Fibroblast of lung (primary cell): ENCODE measurements at regions not wholly inside any gene's neighbourhood (a gene's known extent, or its start where the extent isn't known, plus 50 kb on each side); places are given as distances from the start of the nearest gene placed in this dataset.

Experiments used
- DNase-seq, 2 donors: peaks; one replicate each; pipeline versions ENCODE4 v3.0.0 to v3.0.0-alpha.2; 2010; ENCODE audit warnings: low read depth in 2 of 2
- H2AFZ ChIP-seq: 2 replicates; pipeline ENCODE4 v1.5.1; 2012; ENCODE audit warnings: low read length, control low read depth, inconsistent platforms
- H3K27ac ChIP-seq: 2 replicates; pipeline ENCODE4 v1.5.1; 2011; ENCODE audit warnings: low read length, control low read depth; ENCODE audit not compliant: insufficient read depth
- H3K27me3 ChIP-seq: 2 replicates; pipeline ENCODE4 v1.5.1; 2011; ENCODE audit warnings: mild to moderate bottlenecking, low read length; ENCODE audit not compliant: control insufficient read depth, insufficient read depth
- H3K36me3 ChIP-seq: 2 replicates; pipeline ENCODE4 v1.5.1; 2011; ENCODE audit warnings: low read length; ENCODE audit not compliant: control insufficient read depth, insufficient read depth
- H3K4me1 ChIP-seq: 2 replicates; pipeline ENCODE4 v1.5.1; 2011; ENCODE audit warnings: low read length; ENCODE audit not compliant: control insufficient read depth, insufficient read depth; ENCODE audit errors: extremely low read depth
- H3K4me2 ChIP-seq: 2 replicates; pipeline ENCODE4 v1.5.1; 2011; ENCODE audit warnings: low read length, control low read depth; ENCODE audit not compliant: insufficient read depth; ENCODE audit errors: extremely low read depth
- H3K4me3 ChIP-seq, 4 experiments: fragments of 200-600 bp in 1 of 4; sonication (generic) in 1 of 4; replicated peaks in 1 of 4; 2 replicates each; pipeline ENCODE4 v1.5.1; 2011 to 2016; ENCODE audit warnings: low read length in 4 of 4, low read depth in 3 of 4, mild to moderate bottlenecking in 3 of 4, control low read depth in 2 of 4, inconsistent platforms in 1 of 4, mixed read lengths in 1 of 4; ENCODE audit not compliant: insufficient read depth in 1 of 4; ENCODE audit errors: control extremely low read depth in 1 of 4
- H3K79me2 ChIP-seq: 2 replicates; pipeline ENCODE4 v1.5.1; 2012; ENCODE audit warnings: mild to moderate bottlenecking, low read length, inconsistent platforms; ENCODE audit not compliant: control insufficient read depth, insufficient read depth
- H3K9ac ChIP-seq: 2 replicates; pipeline ENCODE4 v1.5.1; 2011; ENCODE audit warnings: mild to moderate bottlenecking, low read length, control low read depth; ENCODE audit not compliant: insufficient read depth
- H3K9me3 ChIP-seq: 2 replicates; pipeline ENCODE4 v1.5.1; 2012; ENCODE audit warnings: low read depth, low read length; ENCODE audit not compliant: control insufficient read depth, insufficient read depth
- H4K20me1 ChIP-seq: 2 replicates; pipeline ENCODE4 v1.5.1; 2011; ENCODE audit warnings: low read length; ENCODE audit not compliant: control insufficient read depth, insufficient read depth; ENCODE audit errors: extremely low read depth
- EZH2 ChIP-seq: IDR thresholded peaks from 2 replicates; pipeline ENCODE4 v1.5.1; 2012; ENCODE audit warnings: low read length, control low read depth, mild to moderate bottlenecking; ENCODE audit errors: missing control alignments
- TF ChIP-seq, protein P1 (sequence below), 2 donors: IDR thresholded peaks in 1 of 2; conservative IDR thresholded peaks in 1 of 2; 1 replicate in 1 of 2; 2 replicates in 1 of 2; pipeline ENCODE4 v1.5.1; 2011 to 2012; ENCODE audit warnings: low read length in 2 of 2, control low read depth in 1 of 2, inconsistent platforms in 1 of 2, low read depth in 1 of 2, mild to moderate bottlenecking in 1 of 2

DNA sequence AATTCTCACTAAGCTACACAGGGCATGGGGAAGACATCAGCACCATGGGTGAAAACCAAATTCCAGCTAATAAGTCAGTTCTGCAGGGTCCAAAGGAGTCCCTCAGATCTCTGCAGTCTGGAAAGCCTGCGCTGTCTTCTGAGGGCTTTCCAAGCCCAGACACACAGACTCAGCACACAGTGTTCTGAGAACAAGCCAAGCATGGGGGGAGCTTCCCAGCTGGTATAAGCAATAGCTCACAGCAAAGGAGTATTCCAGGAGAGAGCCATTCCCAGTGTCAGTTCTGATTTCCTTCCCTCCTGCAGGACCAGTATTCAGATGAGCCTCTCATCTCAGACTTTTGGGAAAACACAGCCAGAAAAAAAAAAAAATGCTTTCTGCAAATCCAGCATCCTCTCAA lies 370.8 kb downstream of the TNS1 start:
- DNase-seq: no peak
- Histone ChIP-seq H3K36me3 (no peaks in the 10 kb centered on the region), H3K27ac (no peak overlapping the region), H3K4me2 (no peak overlapping the region), H2AFZ (no peak overlapping the region), H3K27me3 (peaks cover 6% of the 10 kb centered on the region), H3K4me1 (no peaks in the 10 kb centered on the region), H3K9me3 (no peaks in the 10 kb centered on the region), H4K20me1 (no peaks in the 10 kb centered on the region), H3K4me3 (no peak overlapping the region), H3K9ac (no peak overlapping the region), H3K79me2 (no peaks in the 10 kb centered on the region)
- no peak for TF ChIP-seq EZH2

DNA sequence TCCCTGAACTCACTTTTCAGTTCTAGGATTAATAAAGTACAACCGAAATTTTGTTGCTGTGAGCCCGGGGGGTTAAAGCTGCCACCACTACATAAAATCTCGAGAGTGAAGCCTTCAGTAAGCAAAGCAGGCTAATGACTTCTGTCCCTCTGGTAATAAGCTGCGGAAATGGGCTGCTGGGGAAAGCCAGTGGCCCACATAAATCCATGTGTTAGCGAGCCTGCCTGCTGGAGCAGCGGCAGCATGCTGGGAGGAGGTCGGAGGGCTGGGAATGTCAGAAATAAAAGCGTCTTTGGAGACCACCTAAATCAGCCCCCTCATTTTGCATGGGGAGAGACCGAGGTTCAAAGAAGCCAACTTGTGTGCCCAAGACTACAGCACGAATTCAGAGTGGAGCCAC lies 371.7 kb downstream of the TNS1 start:
- Histone ChIP-seq H3K79me2 (no peaks in the 10 kb centered on the region), H3K9ac (no peak overlapping the region), H3K27me3 (peaks cover 6% of the 10 kb centered on the region), H3K36me3 (no peaks in the 10 kb centered on the region), H2AFZ (no peak overlapping the region), H3K4me3 (no peak overlapping the region), H3K4me1 (no peaks in the 10 kb centered on the region), H3K27ac (no peak overlapping the region), H4K20me1 (no peaks in the 10 kb centered on the region), H3K9me3 (no peaks in the 10 kb centered on the region), H3K4me2 (no peak overlapping the region)
- DNase-seq: no peak
- TF ChIP-seq, protein P1, sequence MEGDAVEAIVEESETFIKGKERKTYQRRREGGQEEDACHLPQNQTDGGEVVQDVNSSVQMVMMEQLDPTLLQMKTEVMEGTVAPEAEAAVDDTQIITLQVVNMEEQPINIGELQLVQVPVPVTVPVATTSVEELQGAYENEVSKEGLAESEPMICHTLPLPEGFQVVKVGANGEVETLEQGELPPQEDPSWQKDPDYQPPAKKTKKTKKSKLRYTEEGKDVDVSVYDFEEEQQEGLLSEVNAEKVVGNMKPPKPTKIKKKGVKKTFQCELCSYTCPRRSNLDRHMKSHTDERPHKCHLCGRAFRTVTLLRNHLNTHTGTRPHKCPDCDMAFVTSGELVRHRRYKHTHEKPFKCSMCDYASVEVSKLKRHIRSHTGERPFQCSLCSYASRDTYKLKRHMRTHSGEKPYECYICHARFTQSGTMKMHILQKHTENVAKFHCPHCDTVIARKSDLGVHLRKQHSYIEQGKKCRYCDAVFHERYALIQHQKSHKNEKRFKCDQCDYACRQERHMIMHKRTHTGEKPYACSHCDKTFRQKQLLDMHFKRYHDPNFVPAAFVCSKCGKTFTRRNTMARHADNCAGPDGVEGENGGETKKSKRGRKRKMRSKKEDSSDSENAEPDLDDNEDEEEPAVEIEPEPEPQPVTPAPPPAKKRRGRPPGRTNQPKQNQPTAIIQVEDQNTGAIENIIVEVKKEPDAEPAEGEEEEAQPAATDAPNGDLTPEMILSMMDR (conservative IDR thresholded peaks at IDR 0.05 in 1 of 2, IDR thresholded peaks at IDR 0.05 in 1 of 2; ENCODE audit: low read depth in 1 of 2, low read length in 2 of 2): no peak

DNA sequence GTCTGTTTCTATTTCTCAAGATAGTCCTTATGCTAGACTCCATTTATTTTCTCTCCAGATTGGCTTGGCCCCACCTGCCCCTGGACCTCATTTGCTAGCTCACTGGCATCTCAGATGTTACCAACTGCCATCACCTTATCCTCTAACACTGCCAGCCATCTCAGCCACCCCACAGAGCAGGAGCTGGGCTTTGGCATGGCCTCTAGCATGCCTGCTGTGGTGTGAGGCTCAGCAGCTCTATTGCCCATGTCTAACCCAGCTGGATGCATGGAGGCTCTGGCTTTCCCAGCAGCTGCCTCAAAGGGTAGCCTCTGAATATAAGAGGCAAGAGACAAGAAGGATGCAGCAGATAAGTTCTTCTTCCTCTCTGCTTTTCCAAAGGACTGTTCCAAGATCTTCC lies 373.4 kb downstream of the TNS1 start:
- no peak overlapping the region for H3K9ac ChIP-seq
- H3K4me3 ChIP-seq: no peak overlapping the region
- no peaks in the 10 kb centered on the region for H3K79me2 ChIP-seq
- no peak overlapping the region for H3K4me2 ChIP-seq
- H3K27ac ChIP-seq: no peak overlapping the region
- H4K20me1 ChIP-seq: no peaks in the 10 kb centered on the region
- no peak overlapping the region for H2AFZ ChIP-seq
- no peaks in the 10 kb centered on the region for H3K36me3 ChIP-seq
- no peak for TF ChIP-seq EZH2
- TF ChIP-seq, protein P1 (conservative IDR thresholded peaks at IDR 0.05 in 1 of 2, IDR thresholded peaks at IDR 0.05 in 1 of 2; ENCODE audit: low read depth in 1 of 2, low read length in 2 of 2): no peak
- no peak for DNase-seq
- no peaks in the 10 kb centered on the region for H3K9me3 ChIP-seq
- peaks cover 3% of the 10 kb centered on the region for H3K4me1 ChIP-seq
- peaks cover 2% of the 10 kb centered on the region for H3K27me3 ChIP-seq
